K562 (cell line): ENCODE measurements at regions not wholly inside any gene's neighbourhood (a gene's known extent, or its start where the extent isn't known, plus 50 kb on each side); places are given as distances from the start of the nearest gene placed in this dataset.

Experiments
- ATAC-seq: fragments of 200-7000 bp; cut with Tn5 transposase; 3 replicates; pipeline ENCODE4 v1.9.1; 2020; ENCODE audit warnings: moderate library complexity
- BruUV-seq: library from RNA; stranded (reverse); fragments of 400-500 nt; replicated peaks from 2 replicates; lab custom pipeline; 2021; lab: Mats Ljungman, UMichigan
- CTCF ChIA-PET: fragments of 300-600 bp; formaldehyde crosslinking; extraction: SDS; loops from one replicate; lab custom pipeline; 2021; ENCODE audit warnings: low intra/inter-chr PET ratio; lab: Yijun Ruan, JAX
- POLR2A ChIA-PET: fragments of 300-600, 350-650 bp; sonication (Branson Sonifier 250); formaldehyde crosslinking; extraction: SDS; loops from one replicate; lab custom pipeline; 2021; ENCODE audit warnings: antibody characterized with exemption, inconsistent platforms; lab: Yijun Ruan, JAX
- DNase-seq, 4 experiments: peaks; one replicate each; pipeline versions ENCODE4 v3.0.0 to v3.0.0-alpha.2; 2011 to 2018; ENCODE audit warnings: low spot score in 3 of 4, mixed read lengths in 3 of 4; ENCODE audit errors: extremely low read depth in 1 of 4
- FAIRE-seq: peaks from 2 replicates; lab custom pipeline; 2011; peaks lifted over from hg19 to GRCh38; lab: Jason Lieb, UNC
- H2AFZ ChIP-seq: 2 replicates; pipeline ENCODE4 v1.6.0; 2011; ENCODE audit warnings: low read depth, low read length, control low read depth, inconsistent platforms
- H3K27ac ChIP-seq: fragments of 200-600 bp; 3 replicates; pipeline ENCODE4 v1.8.0; 2011; ENCODE audit warnings: low read depth, mild to moderate bottlenecking, control low read depth, inconsistent platforms, low read length, moderate library complexity, mixed read lengths; ENCODE audit errors: extremely low read depth
- H3K27me3 ChIP-seq, 2 experiments: fragments of 300-600 bp in 1 of 2; 2 replicates in 1 of 2; 3 replicates in 1 of 2; pipeline versions ENCODE4 v1.6.0 to v1.8.0; 2011; ENCODE audit warnings: inconsistent platforms in 2 of 2, low read length in 2 of 2, mild to moderate bottlenecking in 1 of 2, mixed read lengths in 1 of 2, moderate library complexity in 1 of 2; ENCODE audit not compliant: control insufficient read depth in 2 of 2, insufficient read depth in 2 of 2
- H3K36me3 ChIP-seq: fragments of 300-600 bp; 3 replicates; pipeline ENCODE4 v1.8.0; 2011; ENCODE audit warnings: mild to moderate bottlenecking, low read length, inconsistent platforms; ENCODE audit not compliant: control insufficient read depth, insufficient read depth
- H3K4me1 ChIP-seq, 2 experiments: fragments of 200-600 bp in 1 of 2; replicated peaks in 1 of 2; 2 replicates in 1 of 2; 3 replicates in 1 of 2; pipeline versions ENCODE4 v1.5.1 to v1.8.0; 2011; ENCODE audit warnings: inconsistent platforms in 2 of 2, low read length in 2 of 2, mild to moderate bottlenecking in 1 of 2, mixed read lengths in 1 of 2, moderate library complexity in 1 of 2; ENCODE audit not compliant: control insufficient read depth in 2 of 2, insufficient read depth in 2 of 2
- H3K4me2 ChIP-seq: 2 replicates; pipeline ENCODE4 v1.6.1; 2011; ENCODE audit warnings: low read length, control low read depth, inconsistent platforms, mixed read lengths; ENCODE audit not compliant: insufficient read depth
- H3K4me3 ChIP-seq: fragments of 200-600 bp; sonication (generic), shearing (Covaris generic); 2 replicates; pipeline ENCODE4 v1.5.1; 2016; ENCODE audit warnings: control low read depth, inconsistent platforms
- H3K79me2 ChIP-seq: fragments of 200-600 bp; 3 replicates; pipeline ENCODE4 v1.8.0; 2011; ENCODE audit warnings: low read length, inconsistent platforms; ENCODE audit not compliant: control insufficient read depth, insufficient read depth
- H3K9ac ChIP-seq, 2 experiments: 2 replicates each; pipeline versions ENCODE4 v1.6.0 to v1.6.1; 2011; ENCODE audit warnings: low read depth in 2 of 2, low read length in 2 of 2, control low read depth in 1 of 2, inconsistent platforms in 1 of 2, mild to moderate bottlenecking in 1 of 2, mixed read lengths in 1 of 2; ENCODE audit not compliant: insufficient read depth in 1 of 2
- H3K9me1 ChIP-seq: one replicate; pipeline ENCODE4 v1.6.0; 2011; ENCODE audit warnings: inconsistent platforms, mild to moderate bottlenecking, low read length, moderate library complexity; ENCODE audit not compliant: control insufficient read depth, insufficient read depth
- H3K9me3 ChIP-seq: replicated peaks from 2 replicates; pipeline ENCODE4 v1.5.1; 2011; ENCODE audit warnings: low read depth, low read length, inconsistent platforms; ENCODE audit not compliant: control insufficient read depth, insufficient read depth
- H4K20me1 ChIP-seq: replicated peaks from 2 replicates; pipeline ENCODE4 v1.6.1; 2011; ENCODE audit warnings: low read length, inconsistent platforms, mixed read lengths; ENCODE audit not compliant: control insufficient read depth, insufficient read depth
- ADNP ChIP-seq: fragments of 200-800 bp; sonication (Bioruptor generic); IDR thresholded peaks from 2 replicates; pipeline ENCODE4 v1.6.1; 2016; ENCODE audit warnings: missing genetic modification characterization, missing compliant biosample characterization
- CAMTA2 ChIP-seq: fragments of 250-450 bp; sonication (Bioruptor Pico); conservative IDR thresholded peaks from 2 replicates; pipeline ENCODE4 v1.5.1; 2022
- CCNT2 ChIP-seq: IDR thresholded peaks from 2 replicates; pipeline ENCODE4 v1.6.1; 2011; ENCODE audit warnings: borderline replicate concordance, low read depth, mild to moderate bottlenecking, moderate library complexity, mixed read lengths, low read length; ENCODE audit not compliant: insufficient read length; ENCODE audit errors: extremely low read depth
- EHMT2 ChIP-seq: fragments of 450-650 bp; IDR thresholded peaks from 2 replicates; pipeline ENCODE4 v1.6.1; 2018; ENCODE audit warnings: antibody characterized with exemption
- ESRRA ChIP-seq: fragments of 450-650 bp; IDR thresholded peaks from 2 replicates; pipeline ENCODE4 v1.6.1; 2014; ENCODE audit warnings: low read depth, mild to moderate bottlenecking, moderate library complexity, borderline replicate concordance
- FOXM1 ChIP-seq, 2 experiments: fragments of 450-650 bp in 1 of 2; sonication (generic) in 1 of 2; formaldehyde crosslinking in 1 of 2; IDR thresholded peaks; 2 replicates each; pipeline versions ENCODE4 v1.6.1 to v1.9.0; 2017 to 2022; ENCODE audit warnings: low read depth in 2 of 2, mild to moderate bottlenecking in 2 of 2, missing genetic modification reagents in 1 of 2, moderate library complexity in 1 of 2
- IRF2 ChIP-seq: sonication (generic); formaldehyde crosslinking; IDR thresholded peaks from 2 replicates; pipeline ENCODE4 v1.8.1; 2022; ENCODE audit warnings: mild to moderate bottlenecking, missing genetic modification reagents
- MCM3 ChIP-seq: fragments of 450-650 bp; IDR thresholded peaks from 2 replicates; pipeline ENCODE4 v1.6.1; 2016
- MYNN ChIP-seq, 2 experiments: sonication (generic); formaldehyde crosslinking in 1 of 2; IDR thresholded peaks; 2 replicates each; pipeline versions ENCODE4 v1.5.0 to v1.6.1; 2016 to 2020; ENCODE audit warnings: antibody characterized with exemption in 1 of 2, missing genetic modification reagents in 1 of 2
- PTBP1 ChIP-seq: fragments of 200-400 bp; formaldehyde crosslinking; IDR thresholded peaks from 2 replicates; pipeline ENCODE4 v1.6.1; 2017; ENCODE audit warnings: low read depth, low read length
- RBM25 ChIP-seq: fragments of 200-400 bp; formaldehyde crosslinking; IDR thresholded peaks from 2 replicates; pipeline ENCODE4 v1.6.1; 2018; ENCODE audit warnings: low read length, low read depth, moderate library complexity; ENCODE audit not compliant: severe bottlenecking
- SIRT6 ChIP-seq: IDR thresholded peaks from one replicate; pipeline ENCODE4 v1.6.1; 2012; ENCODE audit warnings: low read depth, mild to moderate bottlenecking, control low read depth, inconsistent platforms, low read length, moderate library complexity
- TAF9B ChIP-seq: fragments of 450-650 bp; IDR thresholded peaks from 2 replicates; pipeline ENCODE4 v1.6.1; 2018; ENCODE audit warnings: mild to moderate bottlenecking; ENCODE audit not compliant: partially characterized antibody
- ZBTB17 ChIP-seq: fragments of 450-650 bp; formaldehyde crosslinking; IDR thresholded peaks from 2 replicates; pipeline ENCODE4 v1.4.0; 2020; ENCODE audit warnings: mild to moderate bottlenecking
- ZBTB8A ChIP-seq: fragments of 450-650 bp; IDR thresholded peaks from 2 replicates; pipeline ENCODE4 v1.6.1; 2018; ENCODE audit warnings: mild to moderate bottlenecking, moderate library complexity; ENCODE audit not compliant: partially characterized antibody
- WGBS: fragments of 100-300 bp; shearing (Covaris generic); methylation state at CpG from one replicate; pipeline ENCODE4 v1.1.6; 2016; ENCODE audit warnings: low coverage, mixed read lengths; ENCODE audit not compliant: insufficient coverage; ENCODE audit errors: missing lambda C conversion rate; 5-methylcytosine and 5-hydroxymethylcytosine counted together
- in situ Hi-C: fragments of 300-500 bp; cut with MboI; formaldehyde crosslinking; loops from 4 replicates; pipeline ENCODE4 v1.15.0; 2018; ENCODE audit warnings: inconsistent platforms, mixed read lengths
- intact Hi-C: fragments of 100-400 bp; cut with micrococcal nuclease; formaldehyde crosslinking; loops from 2 replicates; pipeline ENCODE4 v1.14.2; 2022
- TF ChIP-seq, protein P1 (sequence below), 2 experiments: IDR thresholded peaks; 2 replicates each; pipeline ENCODE4 v1.6.1; 2011; ENCODE audit warnings: borderline replicate concordance in 1 of 2, control low read depth in 1 of 2, low read depth in 1 of 2, low read length in 1 of 2, mild to moderate bottlenecking in 1 of 2, mixed read lengths in 1 of 2, moderate library complexity in 1 of 2; ENCODE audit not compliant: insufficient read depth in 1 of 2, insufficient read length in 1 of 2, poor library complexity in 1 of 2, severe bottlenecking in 1 of 2; ENCODE audit errors: extremely low read depth in 1 of 2
- TF ChIP-seq, protein P2 (sequence below), 2 experiments: fragments of 200-800 bp in 1 of 2; sonication (Bioruptor generic) in 1 of 2; sonication (generic) in 1 of 2; formaldehyde crosslinking in 1 of 2; IDR thresholded peaks in 1 of 2; conservative IDR thresholded peaks in 1 of 2; 2 replicates each; pipeline versions ENCODE4 v1.5.0 to v1.6.1; 2016 to 2020; ENCODE audit warnings: missing compliant biosample characterization in 1 of 2, missing genetic modification characterization in 1 of 2, missing genetic modification reagents in 1 of 2
- TF ChIP-seq, protein P3 (sequence below): sonication (generic); formaldehyde crosslinking; IDR thresholded peaks from 2 replicates; pipeline ENCODE4 v1.8.0; 2022; ENCODE audit warnings: mild to moderate bottlenecking, missing genetic modification reagents, borderline replicate concordance

DNA sequence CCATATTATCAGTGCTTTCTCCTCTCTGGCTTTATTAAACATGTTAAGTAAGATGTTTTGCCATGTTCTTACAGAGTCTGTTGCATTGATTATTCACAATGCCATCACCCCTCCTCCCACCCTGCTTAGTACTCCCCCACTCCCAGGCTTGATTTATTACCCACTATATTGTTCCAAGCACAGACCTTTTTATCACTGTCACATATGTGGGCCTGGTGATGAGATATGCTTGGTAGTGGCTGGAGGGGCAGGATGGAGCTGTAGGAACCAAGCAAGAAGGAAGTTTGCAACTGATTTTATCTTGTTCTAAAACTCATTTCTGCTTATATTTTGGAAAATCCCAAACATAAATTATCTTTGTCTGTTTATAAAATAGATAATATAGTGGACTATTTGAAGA is 748.2 kb upstream of the CELF4 start (continued):
- TF ChIP-seq ESRRA (no peak), FOXM1 (IDR thresholded peaks at IDR 0.05; ENCODE audit: low read depth) (no peak), FOXM1 (CRISPR knock-in tag; IDR thresholded peaks at IDR 0.05; ENCODE audit: low read depth) (no peak), MCM3 (no peak), ZBTB8A (no peak), RBM25 (no peak), PTBP1 (no peak)

DNA sequence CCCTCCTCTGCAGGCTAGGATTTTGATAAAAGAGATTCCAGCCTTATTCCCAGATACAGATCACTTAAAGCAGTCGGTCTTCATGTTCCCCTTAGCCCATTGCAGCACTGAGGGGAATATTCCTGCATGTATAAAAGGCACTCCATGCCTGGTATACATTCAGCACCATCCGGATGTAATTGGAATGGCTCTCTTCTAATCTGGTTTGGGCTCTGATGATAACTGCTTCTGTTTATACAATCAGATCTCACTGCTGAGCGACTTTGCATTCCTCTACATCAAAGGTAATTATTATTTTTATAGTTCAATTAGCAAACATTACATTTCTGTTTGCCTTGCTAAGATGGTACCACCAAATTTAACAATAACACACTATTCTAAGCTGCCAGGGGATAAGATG is 746.9 kb upstream of the CELF4 start:
- intact Hi-C loops (no loop called here), in situ Hi-C loops (no loop called here)
- no peak overlapping the region for H3K4me3 ChIP-seq
- H3K9me1 ChIP-seq: no peaks in the 10 kb centered on the region
- no peaks in the 10 kb centered on the region; a peak in 1 of 5 replicates for H3K27me3 ChIP-seq
- FAIRE-seq (no peak), ATAC-seq (no peak), DNase-seq (no peak)
- no peaks in the 10 kb centered on the region for H3K36me3 ChIP-seq
- no peaks in the 10 kb centered on the region for H3K79me2 ChIP-seq
- no TSS peak for BruUV-seq
- no peak overlapping the region for H3K9ac ChIP-seq
- no peaks in the 10 kb centered on the region for H3K4me1 ChIP-seq
- CTCF ChIA-PET: no interaction called here
- no peaks in the 10 kb centered on the region for H3K9me3 ChIP-seq
- H4K20me1 ChIP-seq: no peaks in the 10 kb centered on the region
- POLR2A ChIA-PET: no interaction called here
- WGBS: 6% methylated on average over 3 of the region's 3 CpGs
- H3K27ac ChIP-seq: no peak overlapping the region
- no peak overlapping the region for H3K4me2 ChIP-seq
- no peak overlapping the region for H2AFZ ChIP-seq
- TF ChIP-seq EHMT2: no peak
- TF ChIP-seq, protein P1, sequence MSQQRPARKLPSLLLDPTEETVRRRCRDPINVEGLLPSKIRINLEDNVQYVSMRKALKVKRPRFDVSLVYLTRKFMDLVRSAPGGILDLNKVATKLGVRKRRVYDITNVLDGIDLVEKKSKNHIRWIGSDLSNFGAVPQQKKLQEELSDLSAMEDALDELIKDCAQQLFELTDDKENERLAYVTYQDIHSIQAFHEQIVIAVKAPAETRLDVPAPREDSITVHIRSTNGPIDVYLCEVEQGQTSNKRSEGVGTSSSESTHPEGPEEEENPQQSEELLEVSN (IDR thresholded peaks at IDR 0.05; ENCODE audit: borderline replicate concordance in 1 of 2, extremely low read depth in 1 of 2, insufficient read depth in 1 of 2, insufficient read length in 1 of 2, low read depth in 1 of 2, low read length in 1 of 2, poor library complexity in 1 of 2, severe bottlenecking in 1 of 2): no peak
- no peak for TF ChIP-seq IRF2 (CRISPR knock-in tag)
- TF ChIP-seq, protein P2, sequence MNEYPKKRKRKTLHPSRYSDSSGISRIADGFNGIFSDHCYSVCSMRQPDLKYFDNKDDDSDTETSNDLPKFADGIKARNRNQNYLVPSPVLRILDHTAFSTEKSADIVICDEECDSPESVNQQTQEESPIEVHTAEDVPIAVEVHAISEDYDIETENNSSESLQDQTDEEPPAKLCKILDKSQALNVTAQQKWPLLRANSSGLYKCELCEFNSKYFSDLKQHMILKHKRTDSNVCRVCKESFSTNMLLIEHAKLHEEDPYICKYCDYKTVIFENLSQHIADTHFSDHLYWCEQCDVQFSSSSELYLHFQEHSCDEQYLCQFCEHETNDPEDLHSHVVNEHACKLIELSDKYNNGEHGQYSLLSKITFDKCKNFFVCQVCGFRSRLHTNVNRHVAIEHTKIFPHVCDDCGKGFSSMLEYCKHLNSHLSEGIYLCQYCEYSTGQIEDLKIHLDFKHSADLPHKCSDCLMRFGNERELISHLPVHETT (CRISPR knock-in tag; conservative IDR thresholded peaks at IDR 0.05 in 1 of 2, IDR thresholded peaks at IDR 0.05 in 1 of 2): no peak
- no peak for TF ChIP-seq ZBTB17 (CRISPR knock-in tag)
- TF ChIP-seq, protein P3, sequence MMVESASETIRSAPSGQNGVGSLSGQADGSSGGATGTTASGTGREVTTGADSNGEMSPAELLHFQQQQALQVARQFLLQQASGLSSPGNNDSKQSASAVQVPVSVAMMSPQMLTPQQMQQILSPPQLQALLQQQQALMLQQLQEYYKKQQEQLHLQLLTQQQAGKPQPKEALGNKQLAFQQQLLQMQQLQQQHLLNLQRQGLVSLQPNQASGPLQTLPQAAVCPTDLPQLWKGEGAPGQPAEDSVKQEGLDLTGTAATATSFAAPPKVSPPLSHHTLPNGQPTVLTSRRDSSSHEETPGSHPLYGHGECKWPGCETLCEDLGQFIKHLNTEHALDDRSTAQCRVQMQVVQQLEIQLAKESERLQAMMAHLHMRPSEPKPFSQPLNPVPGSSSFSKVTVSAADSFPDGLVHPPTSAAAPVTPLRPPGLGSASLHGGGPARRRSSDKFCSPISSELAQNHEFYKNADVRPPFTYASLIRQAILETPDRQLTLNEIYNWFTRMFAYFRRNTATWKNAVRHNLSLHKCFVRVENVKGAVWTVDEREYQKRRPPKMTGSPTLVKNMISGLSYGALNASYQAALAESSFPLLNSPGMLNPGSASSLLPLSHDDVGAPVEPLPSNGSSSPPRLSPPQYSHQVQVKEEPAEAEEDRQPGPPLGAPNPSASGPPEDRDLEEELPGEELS (CRISPR knock-in tag): no peak
- no peak for TF ChIP-seq MYNN (IDR thresholded peaks at IDR 0.05)
- TF ChIP-seq MYNN (CRISPR knock-in tag; IDR thresholded peaks at IDR 0.05): no peak
- TF ChIP-seq SIRT6: no peak
- no peak for TF ChIP-seq CAMTA2
- no peak for TF ChIP-seq TAF9B
- no peak for TF ChIP-seq CCNT2
- no peak for TF ChIP-seq ADNP (tag)
